MG63 (cell line): ENCODE measurements at regions not wholly inside any gene's neighbourhood (a gene's known extent, or its start where the extent isn't known, plus 50 kb on each side); places are given as distances from the start of the nearest gene placed in this dataset.

Experiments used
- DNase-seq: peaks from one replicate; pipeline ENCODE4 v3.0.0-alpha.2; 2020
- H3K27me3 ChIP-seq: fragments of 250-450 bp; sonication (Bioruptor Pico); 2 replicates; pipeline ENCODE4 v1.5.1; 2020; ENCODE audit warnings: mild to moderate bottlenecking, moderate library complexity
- H3K36me3 ChIP-seq: fragments of 250-450 bp; sonication (Bioruptor Pico); 2 replicates; pipeline ENCODE4 v1.5.1; 2020; ENCODE audit warnings: mild to moderate bottlenecking, moderate library complexity
- H3K4me3 ChIP-seq: fragments of 250-450 bp; sonication (Bioruptor Pico); 2 replicates; pipeline ENCODE4 v1.5.1; 2020; ENCODE audit warnings: mild to moderate bottlenecking, moderate library complexity
- H3K9me3 ChIP-seq: fragments of 250-450 bp; sonication (Bioruptor Pico); 2 replicates; pipeline ENCODE4 v1.5.1; 2020; ENCODE audit warnings: mild to moderate bottlenecking, moderate library complexity

DNA sequence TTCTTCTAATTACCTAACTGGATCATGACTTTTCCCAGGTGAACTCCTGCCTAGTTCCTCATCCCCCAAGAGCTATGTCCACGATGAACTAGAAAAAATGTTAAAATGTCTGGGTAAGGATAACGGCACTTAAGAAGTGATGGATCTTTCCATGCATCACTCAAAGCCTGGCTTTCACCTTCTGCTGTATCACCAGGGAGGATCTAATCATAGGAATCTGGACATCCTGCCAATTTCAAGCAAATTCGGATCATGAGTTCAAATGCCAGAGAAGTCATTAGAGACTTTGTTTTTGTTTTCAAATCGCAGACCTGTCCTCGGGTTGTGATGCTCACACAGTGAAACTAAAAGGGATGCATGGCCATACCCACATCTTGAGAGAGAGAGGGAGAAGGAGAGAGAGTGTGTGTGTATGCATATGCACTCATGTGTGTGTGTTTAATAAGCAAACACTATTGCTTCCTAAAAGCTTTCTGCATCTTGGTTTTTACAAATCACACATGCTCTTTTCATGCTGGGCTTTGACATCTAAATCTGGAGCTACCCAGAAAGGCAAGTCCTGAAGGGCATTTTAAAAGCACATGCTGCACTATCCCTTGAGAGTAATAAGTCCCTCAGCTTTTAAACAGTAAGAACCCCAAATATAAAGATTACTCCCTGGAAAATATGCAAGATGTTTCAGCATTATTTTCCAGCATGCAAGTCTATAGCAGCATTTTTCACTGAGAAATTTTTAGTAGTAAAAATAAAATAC is 524.6 kb upstream of the NOX3 start:
- no peaks in the 10 kb centered on the region for H3K9me3 ChIP-seq
- no peaks in the 10 kb centered on the region for H3K27me3 ChIP-seq
- no peak overlapping the region for H3K4me3 ChIP-seq
- no peaks in the 10 kb centered on the region for H3K36me3 ChIP-seq
- DNase-seq, result no peak

DNA sequence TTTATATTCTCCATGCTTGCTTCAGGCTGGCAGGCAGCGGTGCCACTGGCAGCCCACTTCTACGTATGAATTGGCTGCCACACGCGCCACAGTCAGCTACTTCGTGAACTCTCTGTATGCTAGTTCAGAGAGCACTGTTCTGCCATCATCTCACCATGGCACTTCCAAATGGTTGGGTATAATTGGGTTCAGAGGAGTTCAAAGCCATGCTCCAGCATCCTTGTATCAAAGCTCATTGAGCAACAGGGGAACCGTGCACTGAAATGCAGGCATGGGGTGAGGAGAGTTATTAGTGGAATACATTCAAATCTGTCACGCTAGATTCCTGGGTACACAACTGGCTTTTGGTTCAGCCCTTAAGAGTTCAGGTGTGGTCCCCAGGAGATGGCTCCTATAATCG is 519.9 kb upstream of the NOX3 start:
- DNase-seq, result no peak
- no peaks in the 10 kb centered on the region for H3K9me3 ChIP-seq
- no peak overlapping the region for H3K4me3 ChIP-seq
- H3K36me3 ChIP-seq, result no peaks in the 10 kb centered on the region
- H3K27me3 ChIP-seq, result no peaks in the 10 kb centered on the region

DNA sequence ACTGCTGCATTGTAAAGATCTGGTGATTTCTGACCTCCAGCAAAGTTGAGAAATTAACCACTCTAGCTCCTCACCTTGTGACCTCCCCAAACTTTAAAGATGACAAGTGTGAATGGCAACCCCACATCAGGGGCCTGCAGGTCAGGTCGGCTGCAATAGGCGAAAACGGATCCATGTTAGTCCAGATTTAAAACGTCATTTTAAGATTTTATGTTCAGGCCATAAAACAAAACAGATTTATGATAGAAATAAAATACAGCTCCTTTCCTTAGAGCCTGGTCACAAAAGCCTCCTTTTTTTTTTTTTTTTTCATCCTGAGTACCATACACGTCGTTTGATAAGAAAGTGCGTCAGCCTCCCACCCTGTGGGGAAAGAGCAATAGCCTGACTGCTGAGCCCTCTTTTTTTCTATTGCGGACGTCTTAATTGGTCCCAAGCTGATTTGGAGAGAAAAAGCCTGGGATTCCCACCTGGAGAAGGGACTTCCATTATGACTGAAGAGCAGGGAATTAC is 519.2 kb upstream of the NOX3 start:
- Histone ChIP-seq H3K9me3 (no peaks in the 10 kb centered on the region), H3K27me3 (no peaks in the 10 kb centered on the region), H3K4me3 (no peak overlapping the region), H3K36me3 (no peaks in the 10 kb centered on the region)
- no peak for DNase-seq

DNA sequence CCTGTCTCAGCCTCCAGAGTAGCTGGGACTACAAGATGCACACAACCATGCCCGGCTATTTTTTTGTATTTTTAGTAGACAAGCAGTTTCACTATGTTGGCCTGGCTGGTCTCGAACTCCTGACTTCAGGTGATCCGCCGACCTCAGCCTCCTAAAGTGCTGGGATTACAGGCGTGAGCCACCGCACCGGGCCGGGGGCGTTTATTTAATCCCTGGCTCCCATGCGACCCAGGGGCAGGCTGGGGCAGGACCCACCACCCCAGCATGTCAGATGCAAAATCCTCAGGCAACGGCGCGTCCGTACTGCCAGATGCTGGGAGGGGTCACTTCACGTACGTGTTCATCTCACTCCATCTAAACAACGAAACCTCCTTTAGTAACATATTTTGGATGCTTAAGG is 518.7 kb upstream of the NOX3 start:
- no peaks in the 10 kb centered on the region for H3K9me3 ChIP-seq
- no peak for DNase-seq
- no peaks in the 10 kb centered on the region for H3K27me3 ChIP-seq
- H3K4me3 ChIP-seq, result no peak overlapping the region
- no peaks in the 10 kb centered on the region for H3K36me3 ChIP-seq

DNA sequence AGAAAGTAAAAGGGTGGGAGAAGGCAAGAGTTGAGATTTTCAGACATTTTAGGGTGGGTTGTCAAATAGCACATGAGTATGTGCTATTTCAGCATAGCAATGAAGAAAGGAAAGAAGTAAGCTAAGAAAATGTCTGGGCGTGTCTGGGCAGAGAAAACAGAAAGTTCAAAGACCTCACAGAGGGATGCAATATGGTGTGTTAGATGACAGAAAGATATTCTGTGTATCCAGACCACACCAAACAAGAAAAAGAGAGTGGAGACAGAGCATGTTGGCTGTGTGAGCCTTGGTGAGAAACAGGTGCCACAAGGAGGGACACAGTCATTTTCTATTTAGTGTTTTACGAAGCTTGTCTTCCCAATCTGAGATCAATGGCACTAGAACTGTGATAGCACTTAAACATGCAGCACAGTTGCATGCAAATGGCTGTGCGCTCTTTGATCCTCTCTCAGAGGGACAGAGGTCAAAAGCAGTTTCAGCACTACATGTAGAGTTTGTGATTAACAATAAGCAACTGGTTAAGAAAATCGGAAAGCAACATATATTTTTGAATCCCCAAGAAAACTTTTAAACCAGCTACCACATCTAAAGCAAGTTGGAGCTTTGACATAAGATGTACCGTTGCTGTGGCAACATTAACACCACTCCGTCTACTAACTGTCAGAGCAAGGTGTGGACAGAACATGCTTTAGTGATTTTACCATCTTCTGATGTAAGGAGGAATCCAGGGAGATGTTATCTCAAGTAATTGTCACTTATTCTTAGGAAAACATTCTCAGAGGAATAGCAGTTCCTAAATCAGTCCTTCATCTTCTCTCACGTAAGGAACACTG is 515.5 kb upstream of the NOX3 start:
- no peak for DNase-seq
- Histone ChIP-seq H3K27me3 (no peaks in the 10 kb centered on the region), H3K36me3 (no peaks in the 10 kb centered on the region), H3K4me3 (no peak overlapping the region), H3K9me3 (no peaks in the 10 kb centered on the region)

DNA sequence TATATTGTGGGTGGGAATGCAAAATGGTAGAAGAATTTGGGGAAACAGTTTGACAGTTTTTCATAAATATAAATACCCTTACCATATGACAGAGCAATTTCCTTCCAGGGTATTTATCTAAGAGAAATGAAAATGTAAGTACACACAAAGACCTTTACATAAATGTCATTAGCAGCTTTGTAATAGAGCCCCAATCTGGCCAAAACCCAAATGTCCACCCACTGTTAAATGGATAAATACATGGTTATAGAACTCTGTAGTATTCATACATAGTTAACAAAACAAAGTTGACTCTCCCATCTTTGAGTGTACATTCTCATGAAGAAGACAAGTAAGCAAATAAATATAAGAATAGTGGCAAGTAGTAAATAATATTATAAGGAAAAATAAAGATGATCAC is 514.8 kb upstream of the NOX3 start:
- Histone ChIP-seq H3K9me3 (no peaks in the 10 kb centered on the region), H3K4me3 (no peak overlapping the region), H3K27me3 (no peaks in the 10 kb centered on the region), H3K36me3 (no peaks in the 10 kb centered on the region)
- DNase-seq, result no peak

DNA sequence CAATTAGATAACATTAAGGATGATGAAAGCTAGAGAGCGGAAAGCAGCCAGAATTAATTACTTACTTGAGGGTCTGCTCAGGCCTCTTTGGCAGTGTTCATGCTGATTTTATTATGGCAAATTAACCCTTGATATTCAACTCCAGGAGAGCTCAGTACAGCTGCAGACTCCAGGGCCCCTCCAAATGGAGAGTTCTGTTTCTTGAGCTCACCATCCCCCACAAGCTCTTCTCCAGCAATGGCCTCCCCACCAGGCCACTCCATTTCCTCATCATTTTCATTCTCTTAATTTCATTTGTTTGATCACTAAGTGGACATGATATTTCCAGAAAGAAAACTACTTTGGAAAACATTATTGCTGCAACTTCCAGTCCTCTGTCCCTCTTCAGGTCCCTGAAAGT is 513.3 kb upstream of the NOX3 start:
- Histone ChIP-seq H3K9me3 (no peaks in the 10 kb centered on the region), H3K4me3 (no peak overlapping the region), H3K27me3 (no peaks in the 10 kb centered on the region), H3K36me3 (no peaks in the 10 kb centered on the region)
- DNase-seq, result no peak

DNA sequence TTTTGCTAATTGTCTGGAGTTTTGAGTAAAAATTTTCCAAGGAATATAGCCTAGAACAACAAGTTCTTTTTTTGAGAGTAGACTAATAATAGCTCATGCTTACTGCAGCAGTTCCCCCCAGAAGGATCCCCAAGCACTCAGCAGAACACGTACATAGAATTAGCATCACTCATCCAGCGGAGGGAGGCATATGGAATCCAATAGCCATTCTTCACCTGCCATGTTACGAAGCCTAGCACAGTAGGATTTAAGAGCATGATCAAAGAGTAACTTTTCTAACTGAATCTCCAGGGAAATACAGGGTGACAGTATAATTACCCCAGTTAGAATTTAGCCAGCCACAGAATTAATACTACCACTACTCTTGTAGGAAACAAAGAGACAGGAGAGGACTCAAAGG is 511.7 kb upstream of the NOX3 start:
- H3K9me3 ChIP-seq, result no peaks in the 10 kb centered on the region
- H3K36me3 ChIP-seq, result no peaks in the 10 kb centered on the region
- no peak for DNase-seq
- no peaks in the 10 kb centered on the region for H3K27me3 ChIP-seq
- H3K4me3 ChIP-seq, result no peak overlapping the region

DNA sequence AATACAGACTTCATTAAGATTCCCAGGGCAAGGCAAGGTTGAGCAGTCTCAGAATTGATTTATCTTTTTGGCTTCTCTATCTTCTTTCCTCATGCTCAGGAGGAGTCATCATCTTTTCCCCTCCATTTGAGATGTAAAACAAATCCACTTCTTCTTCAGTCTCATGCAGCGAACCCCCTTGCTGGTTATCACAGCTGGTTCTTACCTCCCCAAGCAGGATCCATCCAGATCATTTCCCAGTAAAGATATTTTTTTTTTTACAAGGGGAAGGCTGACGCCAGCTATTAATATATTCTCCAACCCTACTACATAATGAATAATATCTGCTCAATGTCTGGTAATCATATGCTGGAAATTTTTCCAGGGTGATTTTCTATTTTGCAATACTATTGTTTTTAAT is 508.9 kb upstream of the NOX3 start:
- H3K36me3 ChIP-seq, result no peaks in the 10 kb centered on the region
- no peak for DNase-seq
- no peak overlapping the region for H3K4me3 ChIP-seq
- H3K9me3 ChIP-seq, result no peaks in the 10 kb centered on the region
- H3K27me3 ChIP-seq, result no peaks in the 10 kb centered on the region

DNA sequence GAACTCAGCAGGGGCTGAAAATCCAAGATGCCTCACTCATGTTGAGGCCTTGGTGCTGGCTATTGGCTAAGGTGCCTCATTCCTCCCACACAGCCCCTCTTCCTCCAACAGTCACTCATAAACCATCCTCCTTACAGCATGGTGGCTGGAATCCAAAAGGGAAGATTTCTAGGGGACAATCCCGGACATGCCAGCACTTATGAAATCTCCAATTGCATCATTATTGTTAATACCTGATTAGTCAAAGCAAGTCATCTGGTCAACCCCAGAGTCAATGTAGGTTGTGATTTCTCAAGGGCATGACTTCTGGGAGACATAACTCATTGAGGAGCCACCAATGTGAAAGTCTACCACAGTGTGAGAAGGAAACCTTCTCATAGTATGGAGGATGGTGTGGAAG is 506.6 kb upstream of the NOX3 start:
- Histone ChIP-seq H3K27me3 (no peaks in the 10 kb centered on the region), H3K4me3 (no peak overlapping the region), H3K9me3 (no peaks in the 10 kb centered on the region), H3K36me3 (no peaks in the 10 kb centered on the region)
- no peak for DNase-seq

DNA sequence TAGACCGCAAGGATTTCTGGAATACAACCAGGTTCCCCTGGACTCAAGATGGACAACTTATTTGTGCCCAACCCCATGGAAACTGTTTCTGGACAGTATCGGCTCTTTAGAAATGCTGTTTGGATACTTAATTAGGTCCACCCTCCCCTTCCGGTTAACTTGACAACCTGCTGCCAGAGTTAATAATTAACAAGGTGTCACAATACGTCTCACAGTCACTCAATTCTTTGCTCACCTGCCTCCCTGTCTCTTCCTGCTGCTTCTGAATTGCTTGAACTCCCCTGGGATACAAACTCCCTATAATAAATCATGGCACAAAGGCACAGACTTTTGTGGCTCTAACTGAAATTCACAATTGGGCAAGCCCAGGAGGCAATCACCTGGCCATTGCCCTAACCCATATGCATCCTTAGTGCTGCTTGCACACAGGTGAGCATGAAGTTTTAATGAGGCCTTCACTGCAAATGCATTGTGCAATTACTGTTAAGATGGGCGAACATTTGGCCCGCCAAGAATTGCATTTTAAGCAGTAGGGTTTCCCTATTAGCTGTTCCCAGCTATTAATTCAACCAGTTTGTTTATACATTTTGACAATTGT is 504.4 kb upstream of the NOX3 start:
- no peak for DNase-seq
- Histone ChIP-seq H3K9me3 (no peaks in the 10 kb centered on the region), H3K27me3 (no peaks in the 10 kb centered on the region), H3K4me3 (no peak overlapping the region), H3K36me3 (no peaks in the 10 kb centered on the region)

DNA sequence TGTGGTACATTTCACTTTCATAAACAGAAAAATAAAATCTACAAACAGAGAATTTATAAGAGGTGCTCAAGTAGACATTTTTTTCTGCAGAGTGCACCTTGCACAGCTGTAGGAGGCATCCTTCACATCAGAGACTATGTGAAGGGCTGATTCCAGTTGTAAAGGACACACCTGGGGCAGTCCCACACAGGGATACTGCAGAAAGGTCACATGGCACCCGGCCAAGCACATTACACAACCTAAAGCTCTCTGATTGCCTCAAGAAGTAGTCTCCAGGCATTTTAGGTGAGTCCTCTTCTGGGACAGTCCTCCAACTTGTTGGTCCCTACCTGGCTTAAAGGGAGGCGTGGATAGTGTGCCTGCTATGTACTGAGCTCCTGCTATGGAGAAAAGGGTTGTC is 502.9 kb upstream of the NOX3 start:
- Histone ChIP-seq H3K9me3 (no peaks in the 10 kb centered on the region), H3K36me3 (no peaks in the 10 kb centered on the region)

DNA sequence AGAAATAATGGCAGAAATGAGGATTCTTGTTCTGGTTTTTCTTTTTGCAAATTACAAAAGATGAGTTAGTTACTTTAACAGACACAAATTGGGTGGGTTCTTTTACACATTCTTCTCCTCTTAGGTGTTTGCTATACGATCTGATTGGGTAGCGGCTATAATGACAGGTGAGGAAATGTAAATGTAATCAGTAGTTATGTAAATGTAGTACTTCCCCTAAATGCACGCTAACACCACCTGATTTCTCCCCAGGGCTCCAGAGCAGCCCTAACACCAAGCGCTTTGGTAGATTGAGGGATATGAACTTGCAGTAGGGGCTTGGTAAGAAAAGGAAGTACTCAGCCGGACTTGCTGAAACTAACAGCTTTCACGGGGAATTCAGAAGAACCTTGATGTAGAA is 499.4 kb upstream of the NOX3 start:
- Histone ChIP-seq H3K36me3 (no peaks in the 10 kb centered on the region), H3K27me3 (no peaks in the 10 kb centered on the region), H3K4me3 (no peak overlapping the region), H3K9me3 (no peaks in the 10 kb centered on the region)
- DNase-seq, result no peak

More for the DNA sequence above, 502.9 kb upstream of the NOX3 start:
- DNase-seq, result no peak
- Histone ChIP-seq H3K4me3 (no peak overlapping the region), H3K27me3 (no peaks in the 10 kb centered on the region)

DNA sequence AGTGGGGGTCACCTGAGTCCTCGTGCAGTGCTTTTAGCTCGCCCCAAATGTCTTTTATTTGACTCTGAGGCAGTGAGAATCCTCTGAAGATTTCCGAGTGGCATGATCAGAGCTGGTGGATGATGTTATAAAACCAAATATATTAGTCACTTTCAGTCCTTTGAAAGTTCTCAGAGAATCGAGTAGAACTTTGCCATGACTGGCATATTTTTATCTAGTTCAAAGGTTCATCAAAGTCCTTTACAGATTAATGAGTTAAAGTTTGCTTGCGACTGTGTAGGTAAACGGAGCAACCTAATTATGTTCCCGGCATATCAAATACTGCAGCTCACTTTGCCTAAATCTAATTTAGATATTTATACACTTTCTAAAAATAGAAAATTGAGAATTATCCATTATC is 498.5 kb upstream of the NOX3 start:
- Histone ChIP-seq H3K4me3 (no peak overlapping the region), H3K36me3 (no peaks in the 10 kb centered on the region), H3K9me3 (no peaks in the 10 kb centered on the region), H3K27me3 (no peaks in the 10 kb centered on the region)
- no peak for DNase-seq

DNA sequence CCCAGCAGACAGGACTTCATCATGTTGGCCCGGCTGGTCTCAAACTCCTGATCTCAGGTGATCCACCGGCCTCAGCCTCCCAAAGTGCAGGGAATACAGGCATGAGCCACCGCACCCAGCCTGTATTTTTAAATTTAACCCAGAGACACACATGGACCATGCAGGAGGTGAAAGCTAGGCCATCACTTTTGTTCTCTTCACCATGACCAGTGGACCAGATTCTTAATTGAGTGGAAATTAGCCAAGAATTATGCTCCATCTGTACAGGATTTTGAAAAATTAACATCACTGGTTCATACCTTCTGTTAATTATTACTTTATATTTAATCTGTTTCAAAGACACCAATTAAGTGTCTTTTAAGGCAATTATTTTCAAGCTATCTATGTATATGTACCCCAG is 493.6 kb upstream of the NOX3 start:
- H3K27me3 ChIP-seq, result no peaks in the 10 kb centered on the region
- no peak for DNase-seq
- no peaks in the 10 kb centered on the region for H3K36me3 ChIP-seq
- no peaks in the 10 kb centered on the region for H3K9me3 ChIP-seq
- H3K4me3 ChIP-seq, result no peak overlapping the region

DNA sequence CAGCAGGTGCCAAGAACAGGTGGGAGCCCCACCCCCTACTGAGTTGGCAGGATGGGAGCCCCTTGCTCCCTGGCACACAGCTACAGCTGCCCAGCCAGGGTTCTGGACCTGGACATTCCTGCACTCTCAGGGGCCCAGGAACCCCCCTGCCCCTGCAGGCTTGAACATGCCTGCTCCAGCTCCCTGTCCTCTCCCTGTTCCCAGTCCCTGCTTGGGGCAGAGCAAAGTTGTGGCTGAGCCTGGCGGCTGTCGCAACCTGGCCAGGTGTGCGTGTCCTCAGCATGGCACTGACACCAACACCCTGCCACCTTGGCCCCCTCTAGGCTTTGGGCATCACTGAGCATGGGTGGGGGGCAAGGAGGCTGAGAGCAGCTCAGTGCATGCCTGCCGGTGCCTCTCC is 491.2 kb upstream of the NOX3 start:
- Histone ChIP-seq H3K4me3 (no peak overlapping the region), H3K36me3 (no peaks in the 10 kb centered on the region), H3K9me3 (no peaks in the 10 kb centered on the region), H3K27me3 (no peaks in the 10 kb centered on the region)
- no peak for DNase-seq

DNA sequence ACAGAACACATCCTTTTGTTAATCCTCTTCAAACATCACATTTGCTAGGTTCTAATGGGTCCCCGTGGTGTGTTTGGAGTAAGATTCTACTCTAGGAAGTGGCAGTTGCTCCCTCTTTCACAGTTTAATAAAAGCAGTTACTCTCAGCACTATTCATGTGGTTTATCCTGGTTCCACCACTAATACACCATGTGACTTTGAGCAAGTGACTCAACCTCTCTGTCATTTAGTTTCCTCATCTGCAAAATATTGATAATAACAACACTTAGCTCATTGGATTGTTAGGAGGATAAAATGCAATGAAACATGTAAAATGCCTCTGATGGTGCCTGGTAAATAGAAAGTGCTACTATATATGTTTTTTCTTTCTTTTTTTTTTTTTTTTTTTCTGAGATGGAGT is 488.0 kb upstream of the NOX3 start:
- H3K4me3 ChIP-seq, result no peak overlapping the region
- DNase-seq, result no peak
- H3K9me3 ChIP-seq, result no peaks in the 10 kb centered on the region
- H3K27me3 ChIP-seq, result no peaks in the 10 kb centered on the region
- no peaks in the 10 kb centered on the region for H3K36me3 ChIP-seq

DNA sequence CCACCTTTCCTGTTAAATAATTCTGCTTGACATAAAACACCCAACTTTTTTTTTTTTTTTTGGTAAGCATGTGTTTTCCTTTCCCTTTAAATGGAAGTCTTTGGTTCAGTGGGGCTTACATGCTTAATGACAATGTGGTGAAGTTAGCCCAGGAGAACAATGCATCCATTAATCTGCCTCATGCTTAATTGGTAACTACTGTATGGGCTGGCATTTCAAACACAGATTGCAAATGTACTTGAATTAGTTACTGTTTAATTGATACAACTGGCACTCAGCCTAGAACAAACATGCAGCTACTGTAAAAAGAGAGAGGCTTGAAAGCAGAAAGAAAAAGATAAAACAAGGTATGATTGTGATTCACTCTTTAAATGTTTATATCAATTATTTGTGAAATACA is 483.6 kb upstream of the NOX3 start:
- Histone ChIP-seq H3K27me3 (no peaks in the 10 kb centered on the region), H3K36me3 (no peaks in the 10 kb centered on the region), H3K9me3 (no peaks in the 10 kb centered on the region), H3K4me3 (no peak overlapping the region)
- DNase-seq, result no peak
